Breast epithelium (tissue), 4 donors: ENCODE measurements at regions not wholly inside any gene's neighbourhood (a gene's known extent, or its start where the extent isn't known, plus 50 kb on each side); places are given as distances from the start of the nearest gene placed in this dataset.

Experiments used
- DNase-seq, 2 donors: peaks; one replicate each; pipeline ENCODE4 v3.0.0-alpha.2; 2019; ENCODE audit warnings: low spot score in 2 of 2
- H3K27ac ChIP-seq, 2 donors: fragments of 200-600 bp; sonication (generic) in 1 of 2; one replicate each; pipeline ENCODE4 v1.5.1; 2016 to 2019; ENCODE audit warnings: mild to moderate bottlenecking in 1 of 2
- H3K27me3 ChIP-seq, 2 donors: fragments of 200-600 bp; sonication (generic) in 1 of 2; one replicate each; pipeline versions ENCODE4 v1.5.1 to v1.6.0; 2017 to 2019; ENCODE audit warnings: control low read depth in 1 of 2, mild to moderate bottlenecking in 1 of 2
- H3K36me3 ChIP-seq: fragments of 200-600 bp; one replicate; pipeline ENCODE4 v1.5.1; 2019
- H3K4me1 ChIP-seq, 2 donors: fragments of 200-600 bp; sonication (generic); one replicate each; pipeline ENCODE4 v1.5.1; 2016 to 2019; ENCODE audit warnings: control low read depth in 1 of 2
- H3K4me3 ChIP-seq, 3 donors: fragments of 200-600 bp; sonication (generic); 1 replicate in 2 of 3; 2 replicates in 1 of 3; pipeline ENCODE4 v1.5.1; 2016 to 2019; ENCODE audit warnings: mild to moderate bottlenecking in 3 of 3, moderate library complexity in 2 of 3
- H3K9me3 ChIP-seq, 2 donors: fragments of 200-600 bp; sonication (generic) in 1 of 2; one replicate each; pipeline ENCODE4 v1.5.1; 2016 to 2019; ENCODE audit warnings: control low read depth in 1 of 2
- CTCF ChIP-seq, 3 donors: fragments of 450-650 bp; IDR thresholded peaks; one replicate each; pipeline ENCODE4 v1.5.1; 2016 to 2017; ENCODE audit warnings: antibody characterized with exemption in 3 of 3, mild to moderate bottlenecking in 3 of 3, moderate library complexity in 3 of 3
- POLR2A ChIP-seq: fragments of 450-650 bp; IDR thresholded peaks from one replicate; pipeline ENCODE4 v1.6.1; 2016; ENCODE audit warnings: antibody characterized with exemption, mild to moderate bottlenecking, moderate library complexity
- POLR2AphosphoS5 ChIP-seq, 3 donors: sonication (generic); formaldehyde crosslinking; IDR thresholded peaks; one replicate each; pipeline ENCODE4 v1.6.1; 2017; ENCODE audit warnings: antibody characterized with exemption in 3 of 3
- intact Hi-C: fragments of 100-400 bp; cut with DNase I; formaldehyde crosslinking; loops from one replicate; pipeline ENCODE4 v1.15.1; 2023; ENCODE audit warnings: low total_unique reads

DNA sequence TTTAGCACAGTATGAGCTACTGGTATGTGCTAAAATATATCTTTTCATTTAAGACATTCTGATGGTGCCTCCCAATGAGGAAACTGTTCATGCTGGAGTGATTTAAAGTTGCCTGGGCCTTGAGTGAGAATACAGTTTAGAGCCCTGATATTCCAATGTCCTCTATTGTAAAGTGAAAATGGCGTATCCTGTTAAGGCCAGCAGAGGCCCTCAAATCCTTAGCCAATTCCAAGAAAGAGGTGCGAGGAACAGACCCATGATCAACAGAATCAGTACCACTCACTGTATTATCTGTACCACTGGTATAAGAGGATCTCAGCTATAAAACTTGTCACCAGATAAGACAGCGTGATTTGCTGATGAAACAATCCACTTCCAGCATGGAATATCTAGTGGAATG, 273.1 kb upstream of the SLITRK5 start:
- Histone ChIP-seq H3K9me3 (no peaks in the 10 kb centered on the region), H3K4me1 (no peaks in the 10 kb centered on the region)
- intact Hi-C loops: no loop called here

DNA sequence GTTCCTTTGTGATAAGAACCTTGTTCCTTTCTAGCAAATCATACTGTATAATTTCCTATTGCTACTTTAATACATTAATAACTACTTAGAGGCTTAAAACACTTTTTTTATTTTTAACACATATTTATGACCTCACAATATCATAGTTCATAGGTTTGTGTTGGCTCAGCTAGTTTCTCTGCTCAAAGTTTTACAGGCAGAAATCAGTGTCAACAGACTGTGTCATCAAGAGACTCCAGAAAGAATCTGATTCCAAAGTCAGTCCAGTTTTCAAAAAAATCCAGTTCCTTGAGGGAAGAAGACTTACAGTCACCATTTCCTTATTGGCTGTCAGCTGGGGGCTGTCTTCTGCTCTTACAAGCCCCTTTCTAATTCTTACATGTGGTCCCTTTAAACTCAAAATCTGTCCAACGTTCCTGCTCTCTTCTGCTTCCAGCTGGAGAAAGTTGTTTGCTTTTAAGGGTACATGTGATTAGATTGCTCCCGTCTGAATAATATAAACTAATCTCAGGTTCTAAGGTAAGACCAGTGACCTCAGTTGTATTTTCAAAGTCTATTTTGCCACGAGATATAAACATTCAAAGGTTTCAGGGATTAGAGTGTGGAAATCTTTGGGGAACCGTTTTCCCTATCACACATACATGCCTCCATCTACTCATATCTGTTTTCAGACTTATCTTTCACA, 267.3 kb upstream of the SLITRK5 start:
- TF ChIP-seq CTCF (IDR thresholded peaks at IDR 0.05) (no peak), POLR2A (no peak), POLR2AphosphoS5 (IDR thresholded peaks at IDR 0.05) (no peak)

More for the DNA sequence above, 273.1 kb upstream of the SLITRK5 start:
- Histone ChIP-seq H3K4me3 (no peak overlapping the region), H3K27me3 (no peaks in the 10 kb centered on the region), H3K36me3 (no peaks in the 10 kb centered on the region), H3K27ac (no peak overlapping the region)
- DNase-seq: no peak
- no peak for TF ChIP-seq POLR2AphosphoS5 (IDR thresholded peaks at IDR 0.05)
- TF ChIP-seq POLR2A: no peak
- no peak for TF ChIP-seq CTCF (IDR thresholded peaks at IDR 0.05)

GRCh38 chr13:87426742-87427141, 244.4 kb upstream of the SLITRK5 start:
- no peak overlapping the region for H3K27ac ChIP-seq
- TF ChIP-seq CTCF (IDR thresholded peaks at IDR 0.05) (no peak), POLR2AphosphoS5 (IDR thresholded peaks at IDR 0.05) (no peak), POLR2A (no peak)
- H3K9me3 ChIP-seq: no peaks in the 10 kb centered on the region
- H3K4me3 ChIP-seq: no peak overlapping the region
- no peaks in the 10 kb centered on the region for H3K27me3 ChIP-seq
- DNase-seq: no peak
- H3K36me3 ChIP-seq: no peaks in the 10 kb centered on the region
- no peaks in the 10 kb centered on the region for H3K4me1 ChIP-seq
- intact Hi-C loops: no loop called here

More for the DNA sequence above, 267.3 kb upstream of the SLITRK5 start:
- no peaks in the 10 kb centered on the region for H3K36me3 ChIP-seq
- no peak for DNase-seq
- H3K4me3 ChIP-seq: no peak overlapping the region
- no peak overlapping the region for H3K27ac ChIP-seq
- H3K9me3 ChIP-seq: no peaks in the 10 kb centered on the region
- intact Hi-C loops: no loop called here
- H3K27me3 ChIP-seq: no peaks in the 10 kb centered on the region
- H3K4me1 ChIP-seq: no peaks in the 10 kb centered on the region

- no peaks in the 10 kb centered on the region for H3K9me3 ChIP-seq
- H3K27me3 ChIP-seq: no peaks in the 10 kb centered on the region
- intact Hi-C loops: no loop called here
- DNase-seq: no peak
- no peaks in the 10 kb centered on the region for H3K4me1 ChIP-seq
- TF ChIP-seq CTCF (IDR thresholded peaks at IDR 0.05): no peak
- TF ChIP-seq POLR2A: no peak
- no peaks in the 10 kb centered on the region for H3K36me3 ChIP-seq
- no peak overlapping the region for H3K4me3 ChIP-seq
- H3K27ac ChIP-seq: no peak overlapping the region
Observed at GRCh38 chr13:87444135-87444534, 227.0 kb upstream of the SLITRK5 start.

- H3K9me3 ChIP-seq: no peaks in the 10 kb centered on the region
- no peak for TF ChIP-seq CTCF (IDR thresholded peaks at IDR 0.05)
- TF ChIP-seq POLR2A: no peak
- no peak for TF ChIP-seq POLR2AphosphoS5 (IDR thresholded peaks at IDR 0.05)
- H3K4me1 ChIP-seq: no peaks in the 10 kb centered on the region
- no peak overlapping the region for H3K4me3 ChIP-seq
- no peak overlapping the region for H3K27ac ChIP-seq
- H3K36me3 ChIP-seq: no peaks in the 10 kb centered on the region
- H3K27me3 ChIP-seq: no peaks in the 10 kb centered on the region
- intact Hi-C loops: no loop called here
- no peak for DNase-seq
Observed at GRCh38 chr13:87452281-87452680, 218.9 kb upstream of the SLITRK5 start.
